GM06990 (cell line): ENCODE measurements at regions not wholly inside any gene's neighbourhood (a gene's known extent, or its start where the extent isn't known, plus 50 kb on each side); places are given as distances from the start of the nearest gene placed in this dataset.

Experiments used
- DNase-seq: peaks from one replicate; pipeline ENCODE4 v3.0.0-alpha.2; 2011; ENCODE audit not compliant: insufficient read length; ENCODE audit errors: extremely low read depth
- H3K27me3 ChIP-seq: replicated peaks from 2 replicates; pipeline ENCODE4 v1.6.0; 2011; ENCODE audit warnings: low read length; ENCODE audit not compliant: control insufficient read depth, insufficient read depth
- H3K36me3 ChIP-seq: 2 replicates; pipeline ENCODE4 v1.5.1; 2011; ENCODE audit warnings: low read length; ENCODE audit not compliant: control insufficient read depth, insufficient read depth
- H3K4me3 ChIP-seq: replicated peaks from 2 replicates; pipeline ENCODE4 v1.5.1; 2011; ENCODE audit warnings: low read depth, mild to moderate bottlenecking, control low read depth, low read length
- TF ChIP-seq, protein P1 (sequence below): IDR thresholded peaks from 2 replicates; pipeline ENCODE4 v1.5.1; 2011; ENCODE audit warnings: low read length, control low read depth, mild to moderate bottlenecking, inconsistent platforms; ENCODE audit not compliant: insufficient read depth, poor library complexity, severe bottlenecking

DNA sequence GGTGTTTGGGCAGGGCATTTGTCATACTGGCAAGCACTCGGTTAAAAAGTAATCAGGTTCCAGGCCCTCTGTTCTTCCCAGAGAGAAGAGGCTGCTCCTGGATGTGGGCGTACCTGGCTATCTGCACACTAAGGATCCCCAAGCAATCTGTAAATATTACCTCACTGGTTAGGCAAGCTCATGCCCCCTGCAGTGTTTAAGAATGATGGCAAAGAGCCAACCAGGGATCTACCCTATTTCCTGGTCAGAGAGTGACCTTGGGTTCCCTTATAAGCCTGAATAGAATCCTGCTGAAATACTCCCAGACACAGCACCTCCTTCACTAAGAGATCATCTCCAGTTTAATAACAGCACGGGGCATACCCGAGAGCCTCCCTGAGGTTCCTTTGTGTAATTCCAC, 181.2 kb downstream of the PIK3R1 start:
- no peaks in the 10 kb centered on the region for H3K36me3 ChIP-seq
- no peak for DNase-seq
- H3K4me3 ChIP-seq, result no peak overlapping the region
- no peaks in the 10 kb centered on the region for H3K27me3 ChIP-seq
- TF ChIP-seq, protein P1, sequence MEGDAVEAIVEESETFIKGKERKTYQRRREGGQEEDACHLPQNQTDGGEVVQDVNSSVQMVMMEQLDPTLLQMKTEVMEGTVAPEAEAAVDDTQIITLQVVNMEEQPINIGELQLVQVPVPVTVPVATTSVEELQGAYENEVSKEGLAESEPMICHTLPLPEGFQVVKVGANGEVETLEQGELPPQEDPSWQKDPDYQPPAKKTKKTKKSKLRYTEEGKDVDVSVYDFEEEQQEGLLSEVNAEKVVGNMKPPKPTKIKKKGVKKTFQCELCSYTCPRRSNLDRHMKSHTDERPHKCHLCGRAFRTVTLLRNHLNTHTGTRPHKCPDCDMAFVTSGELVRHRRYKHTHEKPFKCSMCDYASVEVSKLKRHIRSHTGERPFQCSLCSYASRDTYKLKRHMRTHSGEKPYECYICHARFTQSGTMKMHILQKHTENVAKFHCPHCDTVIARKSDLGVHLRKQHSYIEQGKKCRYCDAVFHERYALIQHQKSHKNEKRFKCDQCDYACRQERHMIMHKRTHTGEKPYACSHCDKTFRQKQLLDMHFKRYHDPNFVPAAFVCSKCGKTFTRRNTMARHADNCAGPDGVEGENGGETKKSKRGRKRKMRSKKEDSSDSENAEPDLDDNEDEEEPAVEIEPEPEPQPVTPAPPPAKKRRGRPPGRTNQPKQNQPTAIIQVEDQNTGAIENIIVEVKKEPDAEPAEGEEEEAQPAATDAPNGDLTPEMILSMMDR, result no peak

DNA sequence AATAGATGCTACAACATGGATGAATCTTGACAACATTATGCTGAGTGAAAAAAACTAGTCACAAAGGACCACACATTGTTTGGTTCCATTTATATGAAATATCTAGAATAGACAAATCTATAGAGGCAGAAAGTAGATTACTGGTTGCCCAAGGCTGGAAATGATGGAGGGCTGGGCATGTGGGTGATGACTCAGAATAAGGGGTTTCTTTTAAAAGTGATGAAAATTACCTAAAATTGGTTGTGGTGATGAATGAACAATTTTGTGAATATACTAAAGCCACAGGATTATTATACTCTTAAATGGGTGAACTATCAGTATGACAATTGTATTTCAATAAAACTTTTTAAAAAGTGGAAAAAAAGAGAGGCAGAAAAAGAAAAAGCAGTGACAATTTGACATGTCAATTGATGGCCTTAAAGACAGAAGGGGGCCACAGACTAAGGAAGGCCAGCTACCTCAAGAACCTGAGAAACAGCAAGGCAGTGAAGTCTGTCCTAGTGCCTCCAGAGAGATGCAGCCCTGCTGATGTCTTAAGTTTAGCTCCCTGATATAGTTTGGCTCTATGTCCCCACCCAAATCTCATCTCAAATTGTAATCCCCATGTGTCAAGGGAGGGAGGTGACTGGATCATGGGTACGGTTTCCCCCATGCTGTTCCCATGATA, 182.7 kb downstream of the PIK3R1 start:
- Histone ChIP-seq H3K36me3 (no peaks in the 10 kb centered on the region), H3K4me3 (no peak overlapping the region), H3K27me3 (no peaks in the 10 kb centered on the region)
- DNase-seq, result no peak
- TF ChIP-seq, protein P1, result no peak

DNA sequence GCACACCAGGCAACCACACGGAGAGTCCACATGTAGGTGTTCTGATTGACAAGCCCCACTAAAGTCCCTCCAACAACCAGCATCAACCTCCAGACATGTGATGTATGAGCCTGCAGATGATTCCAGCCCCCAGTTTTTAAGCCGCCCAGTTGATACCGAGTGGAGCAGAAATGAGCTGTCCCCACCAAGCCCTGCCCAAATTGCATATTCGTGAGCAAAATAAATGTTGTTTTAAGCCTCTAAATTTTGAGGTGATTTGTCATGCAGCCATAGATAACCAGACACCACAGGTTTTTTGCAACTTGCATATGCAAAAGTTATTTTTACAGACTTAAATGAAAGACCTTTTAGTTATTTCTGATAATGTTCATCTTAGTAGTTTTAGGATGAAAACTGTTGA, 187.7 kb downstream of the PIK3R1 start:
- no peaks in the 10 kb centered on the region for H3K27me3 ChIP-seq
- no peaks in the 10 kb centered on the region for H3K36me3 ChIP-seq
- no peak overlapping the region for H3K4me3 ChIP-seq
- TF ChIP-seq, protein P1, result no peak
- no peak for DNase-seq

DNA sequence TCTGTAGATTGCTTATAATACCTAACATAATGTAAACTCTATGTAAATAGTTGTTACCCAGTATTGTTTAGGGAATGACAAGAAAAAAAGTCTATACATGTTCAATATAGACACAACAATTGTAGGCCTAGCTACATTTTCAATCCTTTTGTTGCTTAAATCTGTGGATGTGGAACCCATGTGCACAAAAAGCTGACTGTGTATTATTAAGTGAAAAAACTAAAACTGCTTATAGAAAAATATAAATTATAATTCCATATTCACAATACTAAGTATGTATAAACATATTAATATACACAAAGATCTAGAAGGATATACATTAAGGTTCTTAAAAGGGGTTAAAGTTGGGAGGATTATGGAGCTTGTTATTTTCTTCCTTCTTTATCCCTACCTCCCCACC, 188.7 kb downstream of the PIK3R1 start:
- Histone ChIP-seq H3K4me3 (no peak overlapping the region), H3K36me3 (no peaks in the 10 kb centered on the region), H3K27me3 (no peaks in the 10 kb centered on the region)
- no peak for DNase-seq
- TF ChIP-seq, protein P1, result no peak

DNA sequence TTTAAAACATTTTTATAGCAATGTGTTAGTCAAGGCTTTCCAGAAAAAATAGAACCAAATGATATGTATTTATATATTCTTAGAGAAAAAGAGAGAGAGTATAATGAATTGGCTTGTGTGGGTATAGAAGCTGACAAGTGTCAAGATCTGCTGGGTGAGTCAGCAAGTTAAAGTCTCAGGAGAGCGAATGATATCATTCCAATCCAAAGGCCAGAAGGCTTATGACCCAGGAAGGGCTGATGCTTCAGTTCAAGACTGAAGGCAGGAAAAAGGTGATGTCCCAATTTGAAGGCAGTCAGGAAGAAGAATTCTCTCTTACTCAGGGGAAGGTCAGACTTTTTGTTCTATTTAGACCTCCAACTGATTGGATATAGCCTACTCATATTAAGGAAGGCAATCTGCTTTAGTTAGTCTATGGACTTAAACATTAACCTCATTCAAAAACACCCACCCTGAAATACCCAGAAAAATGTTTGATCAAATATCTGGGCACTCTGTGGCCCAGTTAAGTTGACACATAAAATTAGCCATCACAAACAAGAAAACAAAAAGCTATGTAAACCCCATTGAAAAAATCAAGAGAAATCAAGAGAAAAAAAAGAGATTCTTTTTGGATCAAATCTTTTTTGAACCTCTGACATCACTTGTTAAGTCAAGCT, 189.6 kb downstream of the PIK3R1 start:
- TF ChIP-seq, protein P1, result no peak
- Histone ChIP-seq H3K36me3 (no peaks in the 10 kb centered on the region), H3K4me3 (no peak overlapping the region), H3K27me3 (no peaks in the 10 kb centered on the region)
- no peak for DNase-seq
